ENCODE measurements at regions not wholly inside any gene's neighbourhood (a gene's known extent, or its start where the extent isn't known, plus 50 kb on each side); places are given as distances from the start of the nearest gene placed in this dataset.

GRCh38 chr5:156208271-156208670 is 118.7 kb upstream of the SGCD start:
- TF ChIP-seq CTCF (IDR thresholded peaks at IDR 0.05), result no peak
- TF ChIP-seq POLR2AphosphoS5 (IDR thresholded peaks at IDR 0.05), result no peak
